Keratinocyte (primary cell): ENCODE measurements at regions not wholly inside any gene's neighbourhood (a gene's known extent, or its start where the extent isn't known, plus 50 kb on each side); places are given as distances from the start of the nearest gene placed in this dataset.
"Not testable (repeated sequence)": the region's sequence is repeated elsewhere in the genome, so short reads cannot be mapped to it uniquely, and the experiment has no call there.

Source experiments
- DNase-seq: peaks from one replicate; pipeline ENCODE4 v3.0.0-alpha.2; 2011; ENCODE audit warnings: low read depth, missing footprints, low spot score
- FAIRE-seq: peaks from 2 replicates; lab custom pipeline; 2011; peaks lifted over from hg19 to GRCh38; lab: Jason Lieb, UNC
- H2AFZ ChIP-seq: 2 replicates; pipeline ENCODE4 v1.6.0; 2012; ENCODE audit warnings: low read length, control low read depth, inconsistent platforms; ENCODE audit not compliant: control insufficient read depth
- H3K27ac ChIP-seq: 2 replicates; pipeline ENCODE4 v1.5.1; 2011; ENCODE audit warnings: low read length; ENCODE audit not compliant: control insufficient read depth, insufficient read depth
- H3K27me3 ChIP-seq: 3 replicates; pipeline ENCODE4 v1.6.0; 2011; ENCODE audit warnings: low read length; ENCODE audit not compliant: control insufficient read depth, insufficient read depth; ENCODE audit errors: extremely low read depth
- H3K36me3 ChIP-seq, 2 experiments: 2 replicates in 1 of 2; 3 replicates in 1 of 2; pipeline ENCODE4 v1.5.1; 2011; ENCODE audit warnings: low read length in 2 of 2, mild to moderate bottlenecking in 1 of 2; ENCODE audit not compliant: control insufficient read depth in 2 of 2, insufficient read depth in 2 of 2; ENCODE audit errors: extremely low read depth in 1 of 2
- H3K4me1 ChIP-seq: 3 replicates; pipeline ENCODE4 v1.5.1; 2011; ENCODE audit warnings: low read length; ENCODE audit not compliant: control insufficient read depth, insufficient read depth; ENCODE audit errors: extremely low read depth
- H3K4me2 ChIP-seq: 3 replicates; pipeline ENCODE4 v1.6.0; 2011; ENCODE audit warnings: low read depth, low read length; ENCODE audit not compliant: control insufficient read depth, insufficient read depth; ENCODE audit errors: extremely low read depth
- H3K4me3 ChIP-seq, 3 experiments: fragments of 200-600 bp in 1 of 3; sonication (generic) in 1 of 3; 2 replicates in 2 of 3; 3 replicates in 1 of 3; pipeline ENCODE4 v1.5.1; 2011 to 2016; ENCODE audit warnings: low read length in 3 of 3, mild to moderate bottlenecking in 3 of 3, control low read depth in 2 of 3, inconsistent platforms in 1 of 3, low read depth in 1 of 3, mixed read lengths in 1 of 3, mixed run types in 1 of 3, moderate library complexity in 1 of 3; ENCODE audit not compliant: control insufficient read depth in 2 of 3, insufficient read depth in 2 of 3; ENCODE audit errors: extremely low read depth in 1 of 3
- H3K79me2 ChIP-seq: 2 replicates; pipeline ENCODE4 v1.6.0; 2012; ENCODE audit warnings: low read length; ENCODE audit not compliant: control insufficient read depth, insufficient read depth
- H3K9ac ChIP-seq: 3 replicates; pipeline ENCODE4 v1.6.0; 2011; ENCODE audit warnings: low read length; ENCODE audit not compliant: control insufficient read depth, insufficient read depth; ENCODE audit errors: extremely low read depth
- H3K9me1 ChIP-seq: 3 replicates; pipeline ENCODE4 v1.6.0; 2011; ENCODE audit warnings: low read length; ENCODE audit not compliant: control insufficient read depth, insufficient read depth; ENCODE audit errors: extremely low read depth
- H3K9me3 ChIP-seq: 2 replicates; pipeline ENCODE4 v1.5.1; 2012; ENCODE audit warnings: low read depth, low read length; ENCODE audit not compliant: control insufficient read depth
- H4K20me1 ChIP-seq: 3 replicates; pipeline ENCODE4 v1.6.0; 2011; ENCODE audit warnings: low read length; ENCODE audit not compliant: control insufficient read depth, insufficient read depth; ENCODE audit errors: extremely low read depth
- CTCF ChIP-seq, 3 experiments: IDR thresholded peaks in 1 of 3; conservative IDR thresholded peaks in 1 of 3; optimal IDR thresholded peaks in 1 of 3; 2 replicates in 2 of 3; 3 replicates in 1 of 3; pipeline versions ENCODE3 to v1.5.1; 2011; ENCODE audit warnings: low read length in 3 of 3, mild to moderate bottlenecking in 3 of 3, moderate library complexity in 2 of 3, control low read depth in 1 of 3, inconsistent platforms in 1 of 3; ENCODE audit not compliant: insufficient read depth in 2 of 3; ENCODE audit errors: extremely low read depth in 1 of 3
- EZH2 ChIP-seq: IDR thresholded peaks from one replicate; pipeline ENCODE4 v1.6.1; 2012; ENCODE audit warnings: inconsistent platforms, mild to moderate bottlenecking, low read length, moderate library complexity
- dilution Hi-C: fragments of 300-500 bp; cut with MboI; formaldehyde crosslinking; loops from one replicate; pipeline ENCODE4 v1.7.0; 2020; ENCODE audit warnings: low sequenced_read_pairs; ENCODE audit not compliant: extremely low pct_ligation_motif_present

GRCh38 chrX:34341258-34341657 is 209.1 kb upstream of the FAM47A start:
- no peaks in the 10 kb centered on the region for H3K9me3 ChIP-seq
- no peak for FAIRE-seq
- H3K4me3 ChIP-seq: no peak overlapping the region
- H3K79me2 ChIP-seq: no peaks in the 10 kb centered on the region
- H3K36me3 ChIP-seq: no peaks in the 10 kb centered on the region
- H3K27ac ChIP-seq: no peak overlapping the region
- H3K27me3 ChIP-seq: no peaks in the 10 kb centered on the region
- H4K20me1 ChIP-seq: no peaks in the 10 kb centered on the region
- no peaks in the 10 kb centered on the region for H3K9me1 ChIP-seq
- dilution Hi-C loops: no loop called here
- DNase-seq: no peak
- TF ChIP-seq CTCF (optimal IDR thresholded peaks at IDR 0.05 in 1 of 3, IDR thresholded peaks at IDR 0.05 in 1 of 3, conservative IDR thresholded peaks at IDR 0.05 in 1 of 3; ENCODE audit: extremely low read depth in 1 of 3, insufficient read depth in 2 of 3, low read length in 3 of 3) (no peak), EZH2 (no peak)
- no peak overlapping the region for H3K4me2 ChIP-seq
- no peak overlapping the region for H3K9ac ChIP-seq
- H2AFZ ChIP-seq: no peak overlapping the region
- H3K4me1 ChIP-seq: no peaks in the 10 kb centered on the region

DNA sequence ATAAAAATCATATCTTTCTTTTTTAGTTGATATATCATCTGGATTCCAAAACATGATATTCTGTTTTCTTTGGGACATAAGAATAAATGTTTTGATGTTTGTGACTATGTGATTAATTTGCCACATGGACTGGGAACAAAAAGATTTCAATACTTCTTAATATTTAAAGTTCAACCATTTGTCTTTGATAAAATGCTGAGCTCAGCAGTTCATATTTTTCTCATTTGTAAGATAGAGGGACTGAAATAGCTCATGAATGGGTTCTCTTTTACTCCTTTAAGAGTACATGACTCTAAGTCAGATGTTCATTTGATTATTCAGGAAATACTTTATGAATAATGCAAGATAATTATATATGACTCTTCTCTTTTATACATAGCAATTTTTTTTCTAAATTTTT is 205.9 kb upstream of the FAM47A start:
- FAIRE-seq (no peak), DNase-seq (no peak)
- no peaks in the 10 kb centered on the region for H3K9me1 ChIP-seq
- no peaks in the 10 kb centered on the region for H3K36me3 ChIP-seq
- H3K27ac ChIP-seq: no peak overlapping the region
- H3K4me1 ChIP-seq: no peaks in the 10 kb centered on the region
- H3K4me3 ChIP-seq: no peak overlapping the region
- dilution Hi-C loops: no loop called here
- H3K79me2 ChIP-seq: no peaks in the 10 kb centered on the region
- H3K27me3 ChIP-seq: no peaks in the 10 kb centered on the region
- no peaks in the 10 kb centered on the region for H3K9me3 ChIP-seq
- no peak for TF ChIP-seq EZH2
- no peak for TF ChIP-seq CTCF (optimal IDR thresholded peaks at IDR 0.05 in 1 of 3, IDR thresholded peaks at IDR 0.05 in 1 of 3, conservative IDR thresholded peaks at IDR 0.05 in 1 of 3; ENCODE audit: extremely low read depth in 1 of 3, insufficient read depth in 2 of 3, low read length in 3 of 3)
- no peak overlapping the region for H3K9ac ChIP-seq
- no peak overlapping the region for H3K4me2 ChIP-seq
- H4K20me1 ChIP-seq: no peaks in the 10 kb centered on the region
- H2AFZ ChIP-seq: no peak overlapping the region

DNA sequence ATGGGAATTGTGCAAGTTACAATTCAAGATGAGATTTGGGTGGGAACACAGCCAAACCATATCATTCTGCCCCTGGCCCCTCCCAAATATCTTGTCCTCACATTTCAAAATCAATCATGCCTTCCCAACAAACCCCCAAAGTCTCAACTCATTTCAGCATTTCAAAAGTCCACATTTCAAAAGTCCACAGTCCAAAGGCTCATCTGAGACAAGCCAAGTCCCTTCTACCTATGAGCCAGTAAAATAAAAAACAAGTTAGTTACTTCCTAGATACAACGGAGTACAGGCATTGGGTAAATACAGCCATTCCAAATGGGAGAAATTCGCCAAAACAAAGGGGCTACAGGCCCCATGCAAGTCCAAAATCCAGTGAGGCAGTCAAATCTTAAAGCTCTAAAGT is 203.3 kb upstream of the FAM47A start:
- H3K36me3 ChIP-seq, H3K27ac ChIP-seq, FAIRE-seq, H3K4me3 ChIP-seq, H3K4me2 ChIP-seq, H3K9me3 ChIP-seq, H2AFZ ChIP-seq, H3K9me1 ChIP-seq, dilution Hi-C loops, H3K9ac ChIP-seq, H3K27me3 ChIP-seq, H3K4me1 ChIP-seq, DNase-seq, H4K20me1 ChIP-seq, H3K79me2 ChIP-seq: not testable (repeated sequence)
